ENCODE measurements at regions not wholly inside any gene's neighbourhood (a gene's known extent, or its start where the extent isn't known, plus 50 kb on each side); places are given as distances from the start of the nearest gene placed in this dataset.

DNA sequence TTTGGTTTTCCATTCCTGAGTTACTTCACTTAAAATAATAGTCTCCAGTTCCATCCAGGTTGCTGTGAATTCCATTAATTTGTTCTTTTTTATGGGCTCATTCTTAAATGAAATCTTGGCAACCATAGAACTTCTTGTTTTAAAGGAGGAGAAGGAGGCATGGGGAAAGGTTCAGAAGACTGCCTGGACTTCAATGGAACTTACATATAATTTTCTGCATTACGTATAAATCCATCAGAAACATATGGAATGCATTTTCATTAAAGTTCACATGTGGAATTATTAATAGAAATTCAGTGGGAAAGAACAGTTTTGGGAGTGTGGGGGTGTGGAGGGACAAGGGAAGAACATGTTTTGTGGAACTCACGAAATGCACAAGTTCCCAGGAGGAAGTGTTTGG, 176.6 kb upstream of the PRKCQ start:
- no peak for DNase-seq

DNA sequence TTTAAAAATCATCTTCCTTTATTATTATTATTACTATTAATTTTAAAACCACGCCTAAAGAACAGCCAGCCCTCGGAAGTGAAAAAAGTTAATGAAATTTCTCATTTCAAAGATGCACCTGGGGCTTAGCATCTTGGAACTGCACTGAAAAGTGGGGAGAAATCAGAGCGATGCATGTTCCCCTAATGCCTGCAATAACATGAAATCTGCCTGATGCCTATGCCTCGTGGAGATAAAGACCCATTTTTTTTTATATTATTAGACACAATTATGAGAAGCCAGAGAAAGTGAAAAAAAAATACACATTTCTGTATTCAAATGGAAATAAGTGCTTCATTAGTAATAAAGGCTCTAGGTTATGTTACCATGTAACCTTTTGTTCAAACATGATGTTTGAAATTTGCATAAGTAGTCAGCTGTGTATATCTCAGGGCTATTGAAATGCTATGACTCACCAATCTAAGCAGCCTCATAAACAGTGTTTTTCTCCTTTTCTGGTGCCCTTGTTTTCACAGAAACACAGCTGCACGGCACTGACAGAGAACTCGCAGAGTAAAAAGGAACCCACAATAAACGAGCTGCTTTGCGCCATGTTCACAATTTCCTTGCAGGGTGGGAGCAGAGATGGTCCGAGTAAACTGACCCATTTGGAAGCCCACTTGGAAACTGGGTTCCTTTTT, 175.8 kb upstream of the PRKCQ start:
- DNase-seq: no peak

DNA sequence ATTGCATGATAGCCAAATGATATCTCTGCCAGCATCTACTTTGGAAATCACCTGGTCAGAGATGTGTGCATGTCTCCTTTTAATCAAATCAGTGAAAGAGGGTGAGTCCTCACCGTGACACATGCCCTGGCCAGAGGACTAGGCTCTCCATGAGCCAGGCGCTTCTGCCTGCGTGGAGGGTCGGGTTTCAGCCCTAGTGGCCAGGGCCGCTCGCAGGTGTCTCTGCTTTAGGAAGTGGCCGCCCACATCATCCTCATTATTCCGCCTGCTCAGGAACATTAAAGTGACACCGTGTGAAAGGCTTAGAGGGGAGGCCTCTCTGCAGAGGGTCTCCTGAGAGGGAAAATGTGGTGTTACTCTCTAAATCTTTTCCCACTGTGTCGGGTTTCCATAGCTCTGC, 173.6 kb upstream of the PRKCQ start:
- no peak for DNase-seq

DNA sequence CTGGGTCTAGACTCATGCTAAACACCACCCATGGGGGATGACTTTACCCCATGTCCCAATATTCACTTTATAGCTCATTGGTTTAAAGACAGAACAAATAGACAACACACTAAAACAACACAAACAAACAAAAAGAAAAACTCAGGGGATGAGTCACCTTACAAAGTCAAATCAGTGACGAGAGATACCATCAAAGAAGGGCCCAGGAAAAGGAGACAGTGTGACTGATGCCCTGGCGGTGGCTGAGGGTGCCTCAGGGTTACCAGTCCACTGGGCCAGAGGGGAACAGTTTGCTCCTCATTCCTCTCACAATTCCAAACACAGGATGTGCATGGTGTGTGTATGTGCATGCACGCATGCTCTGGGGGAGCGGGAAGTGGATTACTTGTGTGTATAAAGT, 171.3 kb upstream of the PRKCQ start:
- DNase-seq: no peak

DNA sequence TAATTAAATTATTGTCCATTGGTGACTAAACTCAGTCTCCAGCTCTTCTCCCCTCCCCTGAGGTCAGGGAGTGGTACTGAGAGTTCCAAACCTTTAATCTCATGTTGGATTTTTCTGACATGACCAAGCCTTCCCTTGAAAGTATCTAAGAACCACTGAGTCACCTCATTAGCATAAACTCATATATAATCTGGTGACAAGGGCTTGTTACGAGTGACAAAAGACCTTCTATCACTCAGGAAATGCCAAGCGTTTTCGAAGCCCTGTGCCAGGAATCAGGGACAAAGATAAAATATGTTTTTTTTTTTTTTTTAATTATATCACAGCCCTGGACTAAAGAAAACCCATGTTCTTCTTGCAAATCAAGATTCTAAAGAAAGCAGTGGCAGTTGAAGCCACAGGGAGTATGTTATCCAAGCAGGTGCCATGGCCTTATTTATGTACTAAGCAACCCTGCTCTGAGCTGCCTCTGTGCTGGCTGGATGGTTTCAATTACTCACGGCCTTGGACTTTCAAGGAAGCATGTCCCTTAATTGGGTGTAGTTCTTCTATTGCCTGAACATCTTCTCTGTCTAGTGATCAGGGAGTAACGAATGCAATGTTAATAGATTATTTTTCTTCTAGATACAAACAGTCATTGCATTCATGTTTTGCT, 169.0 kb upstream of the PRKCQ start:
- no peak for DNase-seq

DNA sequence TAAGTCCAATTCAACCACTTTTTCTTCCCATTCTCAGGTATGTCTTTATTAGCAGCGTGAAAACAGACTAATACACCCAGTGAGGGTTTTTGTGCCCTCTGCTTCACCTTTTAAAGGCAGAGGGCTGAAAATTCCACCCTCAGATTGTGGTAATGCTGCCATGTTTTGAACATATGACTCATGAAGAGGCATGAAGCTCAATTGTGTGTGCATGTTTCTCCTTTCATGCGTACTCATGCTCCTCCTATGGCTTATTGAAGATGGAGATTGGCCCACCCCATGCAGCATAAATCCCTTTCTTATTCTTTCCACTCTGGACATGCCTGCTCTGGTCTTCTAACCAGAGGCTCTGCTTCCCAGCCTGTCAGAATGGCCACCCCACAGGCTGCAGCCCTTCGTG, 168.0 kb upstream of the PRKCQ start:
- no peak for DNase-seq

DNA sequence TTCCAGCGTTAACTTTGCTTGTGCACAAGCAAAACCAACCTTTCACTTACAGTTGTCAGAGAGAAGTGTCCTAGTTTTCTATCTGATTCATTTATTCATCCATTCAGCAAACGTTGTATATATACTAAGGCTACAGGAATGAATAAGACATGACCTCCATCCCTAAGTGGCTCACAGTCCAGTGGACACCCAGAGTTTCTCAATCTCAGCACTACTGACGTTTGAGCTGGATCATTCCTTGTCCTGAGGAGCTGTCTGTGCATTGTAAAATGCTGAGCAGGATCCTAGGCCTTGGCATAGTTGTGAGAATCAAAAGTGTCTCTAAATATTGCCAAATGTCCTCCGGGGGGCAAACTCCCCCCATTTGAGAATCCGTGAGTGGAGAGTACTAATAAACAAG, 166.7 kb upstream of the PRKCQ start:
- no peak for DNase-seq

DNA sequence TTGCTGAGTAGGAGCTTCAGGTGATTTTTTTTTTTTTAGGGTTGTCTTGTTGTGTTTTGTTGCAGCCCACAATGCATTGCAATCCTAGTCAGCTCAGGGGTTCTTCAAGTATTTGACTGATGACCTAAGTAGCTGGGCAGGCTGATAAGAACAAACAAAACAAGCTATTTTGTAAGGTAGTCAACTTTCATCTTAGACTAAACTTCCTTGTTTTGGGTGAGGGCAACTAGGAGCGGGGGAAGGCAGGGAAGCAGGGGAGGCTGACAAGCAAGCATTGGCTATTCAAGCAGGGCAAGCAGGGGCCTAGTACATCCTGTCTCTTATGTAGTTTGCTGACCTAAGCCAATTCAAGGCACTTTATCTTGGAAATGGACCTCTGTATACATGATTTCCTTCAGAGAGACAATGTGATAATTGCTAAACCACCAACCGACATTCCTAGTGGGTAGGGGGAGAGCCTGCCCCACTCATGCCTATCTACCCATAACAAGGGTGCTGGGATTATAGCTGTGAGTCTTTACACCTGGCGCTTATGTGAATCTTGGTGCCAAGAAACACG, 163.3 kb upstream of the PRKCQ start:
- no peak for DNase-seq

DNA sequence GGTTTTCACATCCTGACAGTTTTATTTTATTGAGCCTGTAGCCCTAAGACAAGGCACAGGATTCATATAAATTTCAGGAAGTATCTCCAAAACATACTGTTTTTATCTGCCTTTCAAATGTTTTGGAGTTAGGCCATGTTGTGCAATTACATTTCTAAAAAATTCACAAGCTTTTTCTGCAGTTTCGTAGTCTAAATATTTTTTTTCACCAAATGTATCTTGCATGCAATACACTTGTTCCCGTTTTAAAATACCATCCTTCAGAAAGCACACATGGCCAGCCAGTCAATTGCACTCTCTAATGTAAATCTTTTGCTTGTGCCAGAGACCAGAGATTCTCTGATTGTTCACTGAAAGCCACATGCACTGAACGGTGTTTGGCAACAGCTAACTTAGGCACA, 161.5 kb upstream of the PRKCQ start:
- DNase-seq: no peak

DNA sequence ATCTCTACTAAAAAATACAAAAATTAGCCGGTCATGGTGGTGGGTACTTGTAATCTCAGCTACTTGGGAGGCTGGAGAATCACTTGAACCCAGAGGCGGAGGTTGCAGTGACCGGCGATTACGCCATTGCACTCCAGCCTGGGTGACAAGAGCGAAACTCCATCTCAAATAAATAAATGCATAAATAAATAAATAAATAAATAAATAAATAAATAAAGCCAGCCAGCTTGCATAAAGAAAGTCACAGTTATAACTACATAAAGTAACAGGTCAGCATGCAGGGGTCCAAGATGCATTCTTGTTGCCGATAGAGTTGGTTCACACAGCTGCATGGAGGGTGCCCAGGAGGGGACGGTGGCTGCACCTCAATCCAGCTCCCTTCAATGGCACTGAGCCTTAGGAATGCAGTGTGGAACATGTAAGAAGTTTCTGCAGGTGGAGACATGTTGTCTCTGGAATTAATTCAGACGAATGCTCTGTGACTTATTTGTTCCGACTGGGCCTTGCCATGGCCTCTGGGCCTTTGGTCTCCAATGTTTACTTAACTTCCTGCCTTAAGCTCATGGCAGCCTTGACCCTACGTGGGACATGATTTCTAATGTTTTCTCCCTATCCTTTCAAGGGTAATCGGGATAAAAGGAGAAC, 159.6 kb upstream of the PRKCQ start:
- DNase-seq: no peak

DNA sequence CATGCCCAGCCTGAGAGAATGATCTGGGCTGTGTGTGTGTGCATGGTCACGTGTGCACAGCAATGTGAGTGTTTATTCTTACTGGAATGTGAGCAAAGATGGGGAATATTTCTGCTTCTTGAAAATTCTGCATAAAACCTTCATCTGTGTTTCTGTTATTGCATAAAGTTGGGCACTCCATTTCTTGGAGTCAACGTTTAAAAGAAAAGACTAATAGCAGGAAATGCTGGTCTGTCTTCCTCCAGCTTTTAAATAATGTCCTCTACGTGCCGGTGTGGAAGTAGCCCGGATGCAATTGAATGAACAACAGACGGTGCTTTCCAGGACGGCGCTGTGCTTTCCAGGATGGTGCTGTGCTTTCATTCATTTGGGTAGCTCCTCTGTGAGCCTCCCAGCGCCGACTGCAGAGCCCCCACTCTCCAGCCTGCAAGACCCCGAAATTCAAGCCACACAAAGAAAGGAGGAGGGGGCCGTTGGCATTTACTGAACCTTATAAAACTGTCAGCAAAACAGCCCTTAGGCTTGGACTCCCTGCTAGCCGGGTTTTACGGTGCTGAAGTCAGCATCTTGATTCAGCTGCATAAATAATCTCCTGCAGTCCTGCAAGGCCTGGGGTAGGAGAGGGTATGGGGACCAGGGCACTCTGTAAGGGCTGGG, 158.2 kb upstream of the PRKCQ start:
- DNase-seq: no peak

DNA sequence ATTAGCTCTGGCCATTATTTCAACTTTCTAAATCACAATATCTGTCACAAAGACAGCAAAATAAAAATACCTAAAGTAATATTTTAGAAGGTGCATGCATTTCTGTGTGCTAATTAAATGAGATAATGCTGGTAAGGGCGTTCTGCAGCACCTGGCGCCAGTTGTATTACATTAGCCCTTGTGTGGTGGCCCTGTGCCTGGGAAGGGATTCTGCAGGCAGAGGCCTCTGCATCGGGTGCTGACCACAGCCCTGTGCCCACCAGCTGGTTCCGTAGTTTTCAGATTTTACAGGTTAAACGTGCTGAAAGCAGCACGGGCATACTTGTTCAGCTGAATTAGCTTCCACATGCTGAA, 157.7 kb upstream of the PRKCQ start:
- DNase-seq: no peak

DNA sequence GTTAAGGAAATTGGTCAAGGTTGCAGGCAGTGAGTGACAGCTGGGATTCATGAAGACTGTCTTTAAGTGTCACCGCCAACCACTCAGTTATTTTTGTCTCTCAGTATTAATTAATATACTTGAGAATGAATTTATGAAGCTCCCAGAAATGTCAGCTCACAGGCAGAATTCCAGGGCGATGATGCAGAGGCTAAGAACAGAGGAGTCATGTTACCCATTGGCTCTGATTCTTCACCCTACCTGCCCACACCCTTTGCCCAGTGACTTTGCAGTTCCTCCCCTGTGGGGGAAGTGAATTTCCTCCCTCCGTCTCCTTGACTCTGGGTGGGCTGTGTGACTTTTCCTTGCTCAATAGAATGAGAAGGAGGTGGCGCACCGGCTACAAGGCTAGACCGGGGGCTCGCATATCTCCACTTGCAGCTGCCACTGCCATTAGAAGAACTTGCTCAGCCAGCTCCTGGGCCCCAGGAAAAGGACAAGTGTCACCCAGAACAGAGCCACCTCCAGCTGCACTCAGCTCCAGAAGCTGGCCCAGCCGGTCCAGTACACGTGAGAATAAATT, 157.1 kb upstream of the PRKCQ start:
- no peak for DNase-seq

DNA sequence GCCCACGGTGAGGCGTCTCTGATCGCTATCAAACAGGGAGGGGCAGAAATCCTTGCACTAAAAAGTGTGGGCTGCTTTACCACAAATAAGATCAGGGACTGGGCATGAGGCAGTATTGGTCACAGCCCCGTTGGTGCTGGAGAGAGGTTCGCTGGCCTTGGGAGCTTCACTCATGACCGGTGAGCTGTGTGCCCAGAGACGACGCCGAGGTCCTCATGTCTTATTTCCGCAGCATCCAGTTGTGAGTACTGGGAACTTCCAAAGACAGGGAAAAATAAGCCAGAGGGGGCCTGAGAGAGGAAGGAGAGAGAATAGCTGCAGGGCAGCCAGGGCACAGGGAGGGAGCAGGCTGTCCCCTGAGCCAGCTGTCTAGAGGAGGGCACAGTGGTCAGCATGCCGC, 154.2 kb upstream of the PRKCQ start:
- DNase-seq: no peak

DNA sequence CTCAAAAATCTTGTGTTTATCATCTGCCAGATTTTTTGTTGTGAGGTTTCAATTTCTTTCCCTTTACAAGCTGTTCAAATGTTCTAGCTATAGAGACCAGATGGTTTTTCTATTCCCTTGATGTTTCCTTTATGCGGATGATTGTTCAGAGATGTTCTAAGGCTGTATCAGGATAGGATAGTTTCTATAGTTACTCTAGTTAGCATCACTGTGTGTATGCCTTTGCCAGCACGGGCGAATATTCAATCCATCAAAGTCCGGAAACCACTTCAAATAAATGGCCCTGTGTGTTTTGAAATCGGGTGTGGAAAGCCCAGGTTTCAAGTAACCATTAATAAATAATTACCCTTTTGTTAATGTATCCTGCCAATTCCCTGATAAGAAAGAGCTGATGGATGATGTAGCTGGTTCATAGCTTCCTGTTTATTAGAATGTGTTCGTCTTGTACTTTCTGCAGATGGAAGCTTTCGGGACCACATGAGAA, 149.8 kb upstream of the PRKCQ start:
- DNase-seq: no peak

DNA sequence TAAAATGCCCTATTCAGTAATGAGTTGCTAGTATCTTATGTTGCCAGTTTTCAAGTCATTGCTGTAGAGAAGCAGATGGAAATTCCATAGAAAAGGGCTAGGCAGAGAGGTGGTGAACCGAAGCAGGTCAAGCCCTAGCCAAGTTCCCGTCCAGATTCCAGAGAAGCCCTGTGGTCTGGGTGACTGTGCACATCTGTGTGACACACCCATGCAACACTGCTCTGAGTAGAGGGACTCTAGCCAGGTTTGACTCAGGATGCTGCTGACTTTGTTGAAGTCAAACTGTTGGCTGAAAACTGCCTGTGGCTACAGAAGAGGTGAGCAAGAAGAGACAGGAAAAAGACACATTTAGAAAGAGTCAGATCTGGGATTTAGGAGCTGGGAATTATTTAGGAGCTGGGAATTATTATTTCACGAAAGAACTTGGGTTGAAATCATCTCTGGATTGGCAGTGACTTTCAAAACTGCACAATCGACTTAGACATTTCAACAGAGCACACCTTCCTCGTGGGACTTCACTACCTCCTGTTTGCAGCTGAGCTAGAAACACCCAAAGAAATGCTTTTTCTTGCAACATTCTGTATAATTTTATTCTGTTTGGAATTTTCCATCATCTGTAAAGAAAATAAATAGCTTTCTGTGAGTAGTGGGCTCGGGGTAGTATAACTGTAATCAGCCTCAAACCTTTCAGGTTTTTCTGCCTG, 149.1 kb upstream of the PRKCQ start:
- no peak for DNase-seq

DNA sequence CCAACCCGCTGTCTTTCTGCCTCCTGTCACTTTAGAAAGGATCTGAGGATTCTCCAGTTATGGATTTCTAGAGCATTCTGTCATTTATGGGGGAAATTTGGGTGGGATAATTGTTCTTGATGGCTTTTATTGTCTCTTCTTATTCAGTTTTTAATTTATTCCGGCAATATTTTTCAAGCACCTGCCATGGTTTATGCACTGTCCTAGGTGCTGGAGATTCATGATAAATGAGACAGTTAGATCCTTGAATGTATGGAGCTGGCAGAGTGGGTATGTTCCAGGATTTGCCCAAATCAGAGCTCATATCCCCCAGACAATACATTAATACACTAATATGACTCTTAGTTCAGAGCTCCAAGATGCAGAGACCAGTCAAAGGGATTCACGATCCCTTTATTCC, 146.8 kb upstream of the PRKCQ start:
- DNase-seq: no peak

DNA sequence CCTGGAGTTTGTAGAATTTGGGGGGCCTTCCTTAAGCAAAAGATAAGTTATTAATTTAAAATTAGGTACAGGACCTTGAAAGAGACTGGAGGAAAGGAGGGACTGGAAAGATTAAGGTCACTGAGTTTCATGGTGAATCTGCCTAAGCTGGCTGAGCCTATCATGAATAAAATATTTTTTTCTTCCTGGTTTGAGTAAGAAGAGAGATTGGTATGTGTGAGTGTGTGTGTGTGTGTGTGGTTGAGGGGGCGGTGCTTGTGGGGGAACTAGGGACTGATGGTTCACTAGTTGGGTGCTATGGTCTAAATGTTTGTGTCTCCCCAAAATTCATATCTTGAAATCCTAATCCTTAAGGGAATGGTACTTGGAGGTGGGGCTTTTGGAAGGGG, 142.5 kb upstream of the PRKCQ start:
- no peak for DNase-seq

DNA sequence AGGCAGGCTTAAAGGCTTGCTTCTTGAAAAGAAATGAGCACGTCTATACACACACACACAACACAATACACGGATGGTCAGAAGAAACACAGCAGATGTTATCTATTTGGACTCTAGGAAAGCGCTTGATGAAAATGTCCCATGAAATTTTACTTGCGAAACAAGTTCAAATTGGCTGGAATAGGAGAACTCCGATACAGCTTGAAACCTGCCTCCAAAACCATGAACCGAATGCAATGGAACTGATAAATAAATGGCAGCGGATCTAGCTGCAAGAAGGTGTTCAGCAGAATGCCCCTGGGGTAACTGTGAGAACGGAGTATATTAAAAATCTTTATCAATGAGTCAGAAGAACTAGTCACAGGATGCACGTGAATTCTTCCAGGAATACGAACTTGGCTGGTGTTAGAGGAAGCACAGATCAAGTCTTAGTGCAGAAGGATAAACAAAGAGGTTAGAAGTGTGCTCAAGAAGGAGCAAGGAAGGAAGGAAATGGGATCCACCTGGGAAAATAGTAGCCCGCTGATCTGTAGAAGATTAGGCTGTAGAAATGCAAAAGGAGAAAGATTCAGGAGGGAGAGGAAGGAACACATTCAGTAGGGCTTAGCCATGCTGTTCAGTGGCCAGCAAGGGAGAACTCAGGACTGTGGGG, 142.0 kb upstream of the PRKCQ start:
- DNase-seq: no peak

DNA sequence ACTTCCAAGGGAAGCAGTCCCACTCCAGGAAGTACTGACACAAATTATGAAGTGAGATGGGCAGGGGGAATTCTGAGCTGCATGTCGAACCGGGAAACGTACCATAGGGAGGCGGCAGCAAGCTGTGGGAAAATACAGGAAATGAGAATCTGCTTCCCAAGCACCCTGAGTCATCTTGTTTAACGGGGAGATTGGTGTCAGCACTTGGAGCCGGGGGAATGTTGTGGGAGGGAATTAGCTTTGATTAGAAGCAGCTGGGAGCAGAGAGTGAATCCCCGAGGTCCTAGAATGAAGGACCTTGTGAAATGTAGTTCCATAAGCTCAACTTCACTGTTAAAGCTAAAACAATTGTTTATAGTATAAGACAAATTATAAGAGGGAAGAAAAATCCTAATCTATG, 141.4 kb upstream of the PRKCQ start:
- no peak for DNase-seq

DNA sequence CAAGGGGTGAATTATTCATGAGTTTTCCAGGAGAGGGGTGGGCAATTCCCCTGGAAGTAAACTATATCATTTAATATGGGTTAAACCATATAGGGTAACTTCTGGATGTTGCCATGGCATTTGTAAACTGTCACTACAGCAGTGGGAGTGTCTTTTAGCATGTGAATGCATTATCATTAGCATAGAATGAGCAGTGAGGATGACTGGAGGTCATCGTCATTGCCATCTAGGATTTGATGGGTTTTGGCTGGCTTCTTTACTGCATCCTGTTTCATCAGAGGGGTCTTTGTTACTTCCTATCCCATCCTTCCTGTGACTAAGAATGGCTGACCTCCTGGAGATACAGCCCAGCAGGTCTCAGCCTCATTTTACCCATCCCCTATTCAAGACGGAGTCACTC, 139.5 kb upstream of the PRKCQ start:
- no peak for DNase-seq

DNA sequence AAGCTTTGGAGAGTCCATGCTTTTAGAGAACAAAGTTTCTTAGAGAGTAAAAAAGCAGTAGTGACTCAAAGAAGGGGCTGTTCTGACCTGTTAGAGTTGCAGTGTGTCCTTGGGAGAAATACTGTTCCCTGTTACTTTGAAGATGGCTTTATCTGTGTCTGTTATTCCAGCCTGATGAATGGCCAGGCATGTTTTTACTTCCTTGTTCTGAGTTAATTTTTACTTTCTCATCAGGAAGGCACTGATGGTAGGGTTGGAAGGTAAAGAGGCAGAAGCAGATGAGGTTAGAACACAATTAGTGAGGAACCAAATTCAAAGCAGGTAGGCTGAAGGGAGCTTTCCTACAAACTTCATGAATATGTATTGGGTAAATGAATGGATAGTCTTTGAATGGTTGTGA, 138.5 kb upstream of the PRKCQ start:
- DNase-seq: no peak

Data from CD4-positive, alpha-beta T cell treated with Interleukin-6 for 4 hours (primary cell).